Thoracic aorta (tissue), 2 donors: ENCODE measurements at regions not wholly inside any gene's neighbourhood (a gene's known extent, or its start where the extent isn't known, plus 50 kb on each side); places are given as distances from the start of the nearest gene placed in this dataset.

Experiments used
- ATAC-seq: fragments of 150-250 bp; one replicate; pipeline ENCODE4 v1.8.0; 2017; ENCODE audit warnings: low read depth; ENCODE audit not compliant: insufficient number of reproducible peaks, low FRiP score
- DNase-seq: peaks from one replicate; pipeline ENCODE4 v3.0.0-alpha.2; 2020; ENCODE audit warnings: low spot score
- H3K27ac ChIP-seq, 2 donors: fragments of 200-600 bp; sonication (generic); 1 replicate in 1 of 2; 2 replicates in 1 of 2; pipeline ENCODE4 v1.5.1; 2016; ENCODE audit warnings: mild to moderate bottlenecking in 2 of 2, moderate library complexity in 2 of 2
- H3K27me3 ChIP-seq: fragments of 200-600 bp; sonication (generic); replicated peaks from 2 replicates; pipeline ENCODE4 v1.6.0; 2016; ENCODE audit warnings: mild to moderate bottlenecking; ENCODE audit not compliant: insufficient read depth
- H3K36me3 ChIP-seq: fragments of 200-600 bp; sonication (generic); one replicate; pipeline ENCODE4 v1.5.1; 2016
- H3K4me1 ChIP-seq, 2 donors: fragments of 200-600 bp; sonication (generic); 1 replicate in 1 of 2; 2 replicates in 1 of 2; pipeline versions ENCODE4 v1.5.1 to v1.6.0; 2016; ENCODE audit warnings: low read depth in 2 of 2, mild to moderate bottlenecking in 1 of 2; ENCODE audit not compliant: control insufficient read depth in 1 of 2
- H3K4me3 ChIP-seq: fragments of 200-600 bp; sonication (generic); 2 replicates; pipeline ENCODE4 v1.5.1; 2016; ENCODE audit warnings: mild to moderate bottlenecking
- H3K9me3 ChIP-seq: fragments of 200-600 bp; sonication (generic); 2 replicates; pipeline ENCODE4 v1.5.1; 2016
- CTCF ChIP-seq: fragments of 200-600 bp; sonication (generic); IDR thresholded peaks from one replicate; pipeline ENCODE4 v1.5.1; 2019; ENCODE audit warnings: antibody characterized with exemption

GRCh38 chr18:50473881-50474280 lies 86.0 kb upstream of the MAPK4 start:
- no peak overlapping the region for H3K27ac ChIP-seq
- H3K4me3 ChIP-seq = no peak overlapping the region
- TF ChIP-seq CTCF = no peak
- DNase-seq (no peak), ATAC-seq (no peak)
- H3K27me3 ChIP-seq = no peaks in the 10 kb centered on the region
- no peaks in the 10 kb centered on the region for H3K36me3 ChIP-seq
- H3K9me3 ChIP-seq = no peaks in the 10 kb centered on the region
- H3K4me1 ChIP-seq = peaks cover 0 to 8% of the 10 kb centered on the region in 2 donors

GRCh38 chr18:50475538-50476193 lies 84.2 kb upstream of the MAPK4 start:
- DNase-seq (no peak), ATAC-seq (no peak)
- no peak for TF ChIP-seq CTCF
- H3K36me3 ChIP-seq = no peaks in the 10 kb centered on the region
- H3K27me3 ChIP-seq = no peaks in the 10 kb centered on the region
- no peak overlapping the region for H3K27ac ChIP-seq
- H3K4me3 ChIP-seq = no peak overlapping the region
- H3K9me3 ChIP-seq = no peaks in the 10 kb centered on the region
- H3K4me1 ChIP-seq = no peaks in the 10 kb centered on the region

DNA sequence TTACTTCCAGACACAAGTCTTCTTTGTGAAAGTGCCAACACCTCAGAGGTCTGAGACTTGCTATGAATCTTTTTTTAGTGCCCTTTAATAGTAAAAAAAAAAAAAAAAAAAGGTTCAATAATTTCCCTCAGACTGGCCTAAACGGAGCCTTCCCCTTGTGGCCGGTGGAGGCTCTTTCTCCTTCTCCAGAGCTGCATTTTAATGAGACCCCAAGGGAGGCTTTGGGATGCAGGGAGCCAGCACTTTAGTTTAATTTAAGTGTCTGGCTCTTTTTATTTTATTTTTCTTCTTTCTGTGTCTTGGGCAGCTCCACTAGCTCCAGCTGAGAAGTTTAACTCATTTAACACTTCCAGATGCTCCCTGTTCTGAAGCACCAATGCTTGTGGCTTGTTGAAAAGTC lies 67.8 kb upstream of the MAPK4 start:
- TF ChIP-seq CTCF = no peak
- no peaks in the 10 kb centered on the region for H3K4me1 ChIP-seq
- no peak overlapping the region for H3K27ac ChIP-seq
- H3K9me3 ChIP-seq = no peaks in the 10 kb centered on the region
- H3K27me3 ChIP-seq = no peaks in the 10 kb centered on the region
- H3K4me3 ChIP-seq = no peak overlapping the region
- DNase-seq = no peak
- H3K36me3 ChIP-seq = no peaks in the 10 kb centered on the region
- no peak for ATAC-seq

GRCh38 chr18:50494569-50494968 lies 65.3 kb upstream of the MAPK4 start:
- Histone ChIP-seq H3K27ac (no peak overlapping the region), H3K4me3 (no peak overlapping the region), H3K27me3 (no peaks in the 10 kb centered on the region), H3K4me1 (no peaks in the 10 kb centered on the region), H3K36me3 (no peaks in the 10 kb centered on the region), H3K9me3 (no peaks in the 10 kb centered on the region)
- DNase-seq (no peak), ATAC-seq (no peak)
- TF ChIP-seq CTCF = no peak

DNA sequence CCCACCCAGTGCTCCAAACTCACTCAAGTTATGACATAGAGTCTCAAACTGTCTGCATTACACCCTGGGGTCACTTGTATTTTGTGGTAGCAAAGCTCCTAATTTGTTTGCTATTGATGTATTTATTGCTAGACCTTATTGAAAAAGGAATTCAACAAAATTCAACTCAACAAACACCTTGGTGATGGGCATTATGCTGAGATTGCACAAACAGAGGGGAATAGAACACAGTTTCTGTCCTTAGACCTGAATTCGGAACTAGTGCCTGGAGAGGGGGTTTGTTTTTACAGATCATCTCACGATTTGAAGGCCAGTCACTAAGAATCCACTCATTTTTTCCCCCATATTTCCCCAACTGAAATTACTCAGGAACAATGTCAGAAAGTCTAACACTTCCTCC lies 53.5 kb upstream of the MAPK4 start:
- DNase-seq (no peak), ATAC-seq (no peak)
- no peaks in the 10 kb centered on the region for H3K4me1 ChIP-seq
- no peaks in the 10 kb centered on the region for H3K36me3 ChIP-seq
- H3K4me3 ChIP-seq = no peak overlapping the region
- H3K27ac ChIP-seq = no peak overlapping the region
- no peaks in the 10 kb centered on the region for H3K9me3 ChIP-seq
- no peak for TF ChIP-seq CTCF
- H3K27me3 ChIP-seq = no peaks in the 10 kb centered on the region
